ENCODE measurements at regions not wholly inside any gene's neighbourhood (a gene's known extent, or its start where the extent isn't known, plus 50 kb on each side); places are given as distances from the start of the nearest gene placed in this dataset.
"Not testable (repeated sequence)": the region's sequence is repeated elsewhere in the genome, so short reads cannot be mapped to it uniquely, and the experiment has no call there.

- 83 to 94% methylated on average over 5 to 10 of the region's 11 CpGs for WGBS, 2 experiments (ENCODE audit: insufficient coverage in 1 of 2, insufficient read length in 1 of 2)
- not testable (repeated sequence) for DNase-seq
Measured at GRCh38 chr4:9670725-9671124, 110.7 kb upstream of the DRD5 start.

GRCh38 chr4:9677357-9677756, 104.1 kb upstream of the DRD5 start:
- WGBS, 2 experiments (ENCODE audit: insufficient coverage in 1 of 2, insufficient read length in 1 of 2), result 95 to 96% methylated on average over 6 to 10 of the region's 10 CpGs
- not testable (repeated sequence) for H3K4me3 ChIP-seq (ENCODE audit: low read length); H3K4me1 Mint-ChIP-seq; H3K27me3 ChIP-seq (ENCODE audit: control insufficient read depth, insufficient read depth, low read length, poor library complexity, severe bottlenecking); H3K36me3 ChIP-seq (ENCODE audit: control insufficient read depth, insufficient read depth, low read length); H3K9ac ChIP-seq (ENCODE audit: extremely low read depth, low read length, poor library complexity, severe bottlenecking); H3K4me1 ChIP-seq (ENCODE audit: control insufficient read depth, insufficient read depth, low read length); H3K27ac ChIP-seq (ENCODE audit: low read depth, low read length); H3K9me3 ChIP-seq (ENCODE audit: control insufficient read depth, low read length); DNase-seq; H3K36me3 Mint-ChIP-seq (ENCODE audit: low read depth); H3K27me3 Mint-ChIP-seq (ENCODE audit: insufficient read depth); H3K4me3 Mint-ChIP-seq; H3K27ac Mint-ChIP-seq
- peaks cover 19% of the 10 kb centered on the region for H3K9me3 Mint-ChIP-seq

More at GRCh38 chr4:9670725-9671124, 110.7 kb upstream of the DRD5 start:
- not testable (repeated sequence) for H3K27me3 Mint-ChIP-seq (ENCODE audit: insufficient read depth); H3K27me3 ChIP-seq (ENCODE audit: control insufficient read depth, insufficient read depth, low read length, poor library complexity, severe bottlenecking); H3K9ac ChIP-seq (ENCODE audit: extremely low read depth, low read length, poor library complexity, severe bottlenecking); H3K4me3 Mint-ChIP-seq; H3K9me3 ChIP-seq (ENCODE audit: control insufficient read depth, low read length); H3K36me3 ChIP-seq (ENCODE audit: control insufficient read depth, insufficient read depth, low read length); H3K4me1 ChIP-seq (ENCODE audit: control insufficient read depth, insufficient read depth, low read length); H3K4me1 Mint-ChIP-seq; H3K4me3 ChIP-seq (ENCODE audit: low read length); H3K36me3 Mint-ChIP-seq (ENCODE audit: low read depth); H3K27ac Mint-ChIP-seq; H3K27ac ChIP-seq (ENCODE audit: low read depth, low read length)
- H3K9me3 Mint-ChIP-seq, result peaks cover 26% of the 10 kb centered on the region

GRCh38 chr4:9679704-9680478, 101.5 kb upstream of the DRD5 start:
- 94% methylated on average over 16 to 30 of the region's 30 CpGs for WGBS, 2 experiments (ENCODE audit: insufficient coverage in 1 of 2, insufficient read length in 1 of 2)
- Mint-ChIP-seq H3K36me3 (ENCODE audit: low read depth) (no peaks in the 10 kb centered on the region), H3K4me1 (no peaks in the 10 kb centered on the region), H3K4me3 (no peak overlapping the region), H3K9me3 (peaks cover 7% of the 10 kb centered on the region), H3K27me3 (ENCODE audit: insufficient read depth) (no peaks in the 10 kb centered on the region), H3K27ac (no peak overlapping the region)
- no peaks in the 10 kb centered on the region for H3K9me3 ChIP-seq (ENCODE audit: control insufficient read depth, low read length)
- H3K27me3 ChIP-seq (ENCODE audit: control insufficient read depth, insufficient read depth, low read length, poor library complexity, severe bottlenecking), result no peaks in the 10 kb centered on the region
- no peak overlapping the region for H3K27ac ChIP-seq (ENCODE audit: low read depth, low read length)
- DNase-seq, result no peak
- no peak for TF ChIP-seq CTCF (conservative IDR thresholded peaks at IDR 0.05)
- no peaks in the 10 kb centered on the region for H3K36me3 ChIP-seq (ENCODE audit: control insufficient read depth, insufficient read depth, low read length)
- H3K4me3 ChIP-seq (ENCODE audit: low read length), result no peak overlapping the region
- H3K9ac ChIP-seq (ENCODE audit: extremely low read depth, low read length, poor library complexity, severe bottlenecking), result no peak overlapping the region
- no peaks in the 10 kb centered on the region for H3K4me1 ChIP-seq (ENCODE audit: control insufficient read depth, insufficient read depth, low read length)

GRCh38 chr4:9683174-9683573, 98.3 kb upstream of the DRD5 start:
- not testable (repeated sequence) for H3K27ac Mint-ChIP-seq; H3K36me3 Mint-ChIP-seq (ENCODE audit: low read depth); H3K9ac ChIP-seq (ENCODE audit: extremely low read depth, low read length, poor library complexity, severe bottlenecking); H3K9me3 ChIP-seq (ENCODE audit: control insufficient read depth, low read length); H3K36me3 ChIP-seq (ENCODE audit: control insufficient read depth, insufficient read depth, low read length); H3K27me3 Mint-ChIP-seq (ENCODE audit: insufficient read depth); H3K4me1 ChIP-seq (ENCODE audit: control insufficient read depth, insufficient read depth, low read length); H3K27me3 ChIP-seq (ENCODE audit: control insufficient read depth, insufficient read depth, low read length, poor library complexity, severe bottlenecking); H3K4me3 ChIP-seq (ENCODE audit: low read length); H3K27ac ChIP-seq (ENCODE audit: low read depth, low read length); H3K4me3 Mint-ChIP-seq; H3K4me1 Mint-ChIP-seq; DNase-seq; H3K9me3 Mint-ChIP-seq
- 92% methylated on average over 4 to 5 of the region's 5 CpGs for WGBS, 2 experiments (ENCODE audit: insufficient coverage in 1 of 2, insufficient read length in 1 of 2)

GRCh38 chr4:9685016-9685415, 96.4 kb upstream of the DRD5 start:
- not testable (repeated sequence) for H3K4me3 ChIP-seq (ENCODE audit: low read length); H3K4me1 Mint-ChIP-seq; H3K9me3 Mint-ChIP-seq; H3K4me1 ChIP-seq (ENCODE audit: control insufficient read depth, insufficient read depth, low read length); H3K27me3 ChIP-seq (ENCODE audit: control insufficient read depth, insufficient read depth, low read length, poor library complexity, severe bottlenecking); H3K27ac Mint-ChIP-seq; H3K27ac ChIP-seq (ENCODE audit: low read depth, low read length); H3K9ac ChIP-seq (ENCODE audit: extremely low read depth, low read length, poor library complexity, severe bottlenecking); H3K36me3 ChIP-seq (ENCODE audit: control insufficient read depth, insufficient read depth, low read length); DNase-seq; H3K27me3 Mint-ChIP-seq (ENCODE audit: insufficient read depth); H3K36me3 Mint-ChIP-seq (ENCODE audit: low read depth); H3K4me3 Mint-ChIP-seq; H3K9me3 ChIP-seq (ENCODE audit: control insufficient read depth, low read length)
- 87% methylated on average over 3 to 5 of the region's 5 CpGs for WGBS, 2 experiments (ENCODE audit: insufficient coverage in 1 of 2, insufficient read length in 1 of 2)

Data from endodermal cell (in vitro differentiated cells).